HK-2 (cell line): ENCODE measurements at regions not wholly inside any gene's neighbourhood (a gene's known extent, or its start where the extent isn't known, plus 50 kb on each side); places are given as distances from the start of the nearest gene placed in this dataset.
"Not testable (repeated sequence)": the region's sequence is repeated elsewhere in the genome, so short reads cannot be mapped to it uniquely, and the experiment has no call there.

Experiments
- DNase-seq: peaks from one replicate; pipeline ENCODE4 v3.0.0-alpha.2; 2018; ENCODE audit not compliant: unreplicated experiment

DNA sequence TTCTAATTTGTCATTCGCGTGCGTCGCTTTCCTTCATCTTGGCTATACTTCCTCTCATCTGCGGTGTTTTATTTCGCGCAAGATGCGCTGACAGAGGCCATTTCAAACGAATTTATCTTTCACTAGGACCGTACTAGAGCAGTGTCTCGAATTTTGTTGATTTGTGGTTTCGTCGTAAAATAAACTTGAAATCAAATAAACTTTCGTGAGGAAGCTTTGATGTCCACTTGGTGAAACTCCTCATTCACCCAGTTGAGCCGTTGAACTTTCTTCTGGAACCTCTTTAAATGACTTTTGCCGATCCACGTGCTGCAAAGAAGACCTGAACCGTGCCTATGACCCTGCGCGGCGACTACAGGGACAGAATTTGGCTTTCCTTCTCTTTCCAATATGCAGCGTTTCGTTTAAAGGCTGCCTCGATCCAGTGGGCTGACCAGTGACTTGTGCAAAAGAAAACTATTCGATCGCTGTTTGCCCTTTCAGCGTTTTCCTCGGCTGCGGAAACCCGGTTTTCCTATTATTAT lies 163.9 kb upstream of the PPP1R3A start:
- no peak for DNase-seq

- no peak for DNase-seq
Measured at GRCh38 chr7:114081606-114082425, 163.0 kb upstream of the PPP1R3A start.

- not testable (repeated sequence) for DNase-seq
Measured at GRCh38 chr7:114077158-114077524, 158.3 kb upstream of the PPP1R3A start.

GRCh38 chr7:114076392-114077157 lies 157.8 kb upstream of the PPP1R3A start:
- not testable (repeated sequence) for DNase-seq

- no peak for DNase-seq
Measured at GRCh38 chr7:114073701-114074100, 154.9 kb upstream of the PPP1R3A start.

- no peak for DNase-seq
Measured at GRCh38 chr7:114070246-114070645, 151.4 kb upstream of the PPP1R3A start.

DNA sequence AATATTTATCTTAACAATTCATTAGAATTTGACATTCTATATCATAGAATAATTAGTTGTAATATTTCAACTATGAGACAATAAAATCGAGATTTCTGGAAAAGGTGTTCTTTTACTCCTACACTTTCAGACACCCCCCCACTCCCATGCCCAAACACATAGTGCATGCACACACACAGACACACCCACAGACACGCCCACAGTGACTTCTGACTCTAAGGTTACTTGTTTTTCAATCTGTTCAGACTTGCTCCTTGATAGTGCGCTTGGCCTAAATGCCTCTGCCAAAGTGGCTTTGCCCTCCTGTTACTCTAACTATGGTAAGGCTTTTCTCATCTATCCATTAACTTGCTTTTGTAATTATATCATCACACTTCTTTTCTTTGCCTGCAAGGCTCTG lies 144.0 kb upstream of the PPP1R3A start:
- no peak for DNase-seq

DNA sequence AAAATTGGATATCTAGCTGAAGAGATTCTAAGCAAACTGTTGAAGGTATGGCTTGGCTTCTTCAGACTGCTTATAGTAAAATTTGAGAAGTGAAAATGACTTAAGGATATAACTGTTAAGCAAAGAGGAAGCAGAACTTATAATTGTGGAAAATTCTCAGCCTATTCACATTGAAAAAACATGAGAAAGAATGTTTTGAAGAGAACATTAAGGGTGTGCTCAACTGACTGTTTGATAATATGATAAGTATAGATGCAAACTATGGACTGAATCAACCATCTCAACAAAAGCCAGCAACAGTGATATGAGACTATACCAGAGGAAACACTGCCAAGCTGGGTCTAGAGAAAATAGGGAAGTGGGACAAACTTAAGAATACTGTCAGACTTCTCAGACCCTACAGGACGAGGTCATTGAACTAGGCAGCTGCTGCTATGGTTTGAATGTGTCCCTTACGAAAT lies 133.1 kb upstream of the PPP1R3A start:
- no peak for DNase-seq

GRCh38 chr7:114050571-114050970 lies 131.8 kb upstream of the PPP1R3A start:
- DNase-seq = no peak

GRCh38 chr7:114048386-114049235 lies 129.8 kb upstream of the PPP1R3A start:
- DNase-seq = peak; percentile 39

GRCh38 chr7:114047889-114048288 lies 129.1 kb upstream of the PPP1R3A start:
- DNase-seq = no peak

- DNase-seq = no peak
Measured at GRCh38 chr7:114033475-114033874, 114.7 kb upstream of the PPP1R3A start.

- no peak for DNase-seq
Measured at GRCh38 chr7:114026486-114027089, 107.8 kb upstream of the PPP1R3A start.

DNA sequence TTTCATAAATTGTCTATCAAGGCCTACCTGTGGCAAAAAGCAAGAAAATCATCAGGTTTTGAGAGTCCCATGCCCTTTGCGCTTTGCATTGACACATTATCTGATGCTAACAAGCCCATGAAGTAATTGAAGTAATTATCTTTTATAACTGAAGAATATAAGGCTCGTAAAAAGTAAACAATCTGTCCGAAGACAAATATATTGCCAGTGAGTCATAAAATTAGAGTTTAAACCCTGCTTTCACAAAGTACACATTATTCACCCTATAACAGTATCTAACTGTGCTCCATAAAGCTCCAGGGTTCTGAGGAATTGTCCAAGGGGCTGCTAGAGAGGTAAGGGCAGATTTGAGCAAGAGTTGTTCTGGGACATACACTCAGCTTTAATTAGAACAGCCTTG lies 102.3 kb upstream of the PPP1R3A start:
- DNase-seq = no peak

GRCh38 chr7:114008696-114009095 lies 89.9 kb upstream of the PPP1R3A start:
- no peak for DNase-seq

DNA sequence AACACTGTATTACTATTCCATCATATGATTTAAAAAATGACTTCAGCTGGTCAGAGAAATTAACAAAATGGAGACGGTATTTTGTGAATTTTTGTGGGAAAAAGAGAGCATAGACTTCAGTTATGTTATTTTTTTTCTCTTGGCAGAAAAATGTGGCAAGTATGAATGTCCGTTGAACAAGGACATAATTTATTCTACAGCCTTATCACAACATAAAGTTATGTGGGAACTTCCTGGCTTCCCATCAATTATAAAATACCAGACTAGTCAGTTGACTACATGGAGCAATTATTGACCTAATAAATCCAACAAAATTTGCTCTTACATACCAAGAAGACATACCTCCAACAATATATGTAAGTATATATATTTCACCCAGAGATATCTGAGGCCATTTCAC lies 88.6 kb upstream of the PPP1R3A start:
- DNase-seq = no peak

GRCh38 chr7:113998934-113999333 lies 80.1 kb upstream of the PPP1R3A start:
- no peak for DNase-seq

DNA sequence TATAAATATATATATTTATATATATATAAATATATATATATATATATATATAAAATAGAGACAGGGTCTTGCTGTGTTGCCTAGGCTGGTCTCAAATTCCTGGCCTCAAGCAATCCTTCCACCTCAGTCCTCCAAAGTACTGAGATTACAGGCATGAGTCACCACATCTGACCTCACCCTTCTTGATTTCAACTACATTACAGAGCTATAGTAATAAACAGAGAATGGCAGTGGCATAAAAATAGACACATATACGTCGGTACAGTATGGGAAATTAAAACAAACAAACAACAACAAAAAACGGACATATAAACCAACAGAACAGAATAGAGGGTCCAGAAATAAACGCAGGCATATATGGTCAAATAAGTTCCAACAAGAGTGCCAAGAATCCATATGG lies 77.6 kb upstream of the PPP1R3A start:
- no peak for DNase-seq

GRCh38 chr7:113986216-113986615 lies 67.4 kb upstream of the PPP1R3A start:
- DNase-seq = no peak

DNA sequence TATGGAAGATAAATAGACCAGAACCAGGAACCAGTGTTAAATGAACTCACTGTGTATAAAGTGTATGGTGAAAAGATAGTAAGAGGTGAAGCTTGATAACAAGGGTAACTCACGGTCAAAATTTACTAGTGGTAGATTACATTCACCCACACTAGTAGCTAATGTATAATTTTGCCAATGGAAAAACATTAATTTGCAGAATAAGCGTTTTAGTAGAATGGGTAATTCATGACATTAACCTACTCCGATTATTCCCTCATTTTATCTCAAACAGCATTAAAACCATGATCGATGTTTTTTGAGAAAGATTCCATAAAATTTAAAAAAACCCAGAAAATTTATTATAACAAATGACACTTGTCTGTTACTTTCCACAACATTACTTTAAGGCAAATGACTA lies 57.7 kb upstream of the PPP1R3A start:
- no peak for DNase-seq

DNA sequence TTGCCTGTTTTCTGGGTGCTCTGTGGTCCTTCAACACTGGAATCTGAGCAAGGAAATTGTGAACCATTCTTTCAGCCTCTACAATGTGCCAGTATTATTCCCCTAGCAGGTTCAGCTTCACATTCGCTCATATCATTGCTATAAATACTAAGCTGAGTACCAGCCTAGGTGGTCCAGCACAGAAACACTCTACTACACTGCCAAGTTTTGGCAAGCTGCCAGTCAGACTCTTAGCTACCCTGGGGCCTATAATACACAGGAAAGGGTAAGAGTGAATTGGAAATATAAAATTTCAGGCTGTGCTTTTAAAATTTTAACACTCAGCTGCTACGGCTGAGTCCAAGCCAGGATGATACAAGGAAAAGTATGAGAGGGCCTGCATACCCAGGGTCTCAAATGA lies 49.9 kb upstream of the PPP1R3A start:
- no peak for DNase-seq
